DOHH2 (cell line): ENCODE measurements at regions not wholly inside any gene's neighbourhood (a gene's known extent, or its start where the extent isn't known, plus 50 kb on each side); places are given as distances from the start of the nearest gene placed in this dataset.

Experiments
- H3F3A ChIP-seq: fragments of 200-600 bp; sonication (generic), shearing (Covaris generic); 2 replicates; pipeline ENCODE4 v1.6.0; 2016; ENCODE audit warnings: antibody characterized with exemption, mild to moderate bottlenecking; ENCODE audit not compliant: control insufficient read depth, insufficient read depth
- H3K27ac ChIP-seq: fragments of 200-600 bp; sonication (generic); 2 replicates; pipeline ENCODE4 v1.5.1; 2014; ENCODE audit warnings: low read depth, mild to moderate bottlenecking, low read length, moderate library complexity
- H3K27me3 ChIP-seq: fragments of 200-600 bp; sonication (generic); 2 replicates; pipeline ENCODE4 v1.6.1; 2014; ENCODE audit warnings: mild to moderate bottlenecking, low read length, mixed read lengths; ENCODE audit not compliant: control insufficient read depth
- H3K36me3 ChIP-seq: fragments of 200-600 bp; sonication (generic); 2 replicates; pipeline ENCODE4 v1.6.1; 2014; ENCODE audit warnings: mild to moderate bottlenecking, low read length, moderate library complexity, mixed read lengths; ENCODE audit not compliant: control insufficient read depth
- H3K4me1 ChIP-seq: fragments of 200-600 bp; sonication (generic); 2 replicates; pipeline ENCODE4 v1.6.1; 2014; ENCODE audit warnings: mild to moderate bottlenecking, low read length, mixed read lengths; ENCODE audit not compliant: control insufficient read depth
- H3K4me2 ChIP-seq: fragments of 200-600 bp; sonication (generic); 2 replicates; pipeline ENCODE4 v1.6.0; 2014; ENCODE audit warnings: mild to moderate bottlenecking, low read length, moderate library complexity
- H3K4me3 ChIP-seq: fragments of 200-600 bp; sonication (generic); 2 replicates; pipeline ENCODE4 v1.5.1; 2014; ENCODE audit warnings: mild to moderate bottlenecking, low read length, mixed read lengths
- H3K79me2 ChIP-seq: fragments of 200-600 bp; sonication (generic); 2 replicates; pipeline ENCODE4 v1.6.1; 2014; ENCODE audit warnings: mild to moderate bottlenecking, low read length, mixed read lengths; ENCODE audit not compliant: control insufficient read depth
- H3K9me2 ChIP-seq: fragments of 200-600 bp; sonication (generic); replicated peaks from 2 replicates; pipeline ENCODE4 v1.6.1; 2014; ENCODE audit warnings: mild to moderate bottlenecking, low read length, mixed read lengths; ENCODE audit not compliant: control insufficient read depth
- H3K9me3 ChIP-seq: fragments of 200-600 bp; sonication (generic); 2 replicates; pipeline ENCODE4 v1.6.1; 2014; ENCODE audit warnings: antibody characterized with exemption, low read length, mixed read lengths; ENCODE audit not compliant: control insufficient read depth, insufficient read depth
- H4K20me1 ChIP-seq: fragments of 200-600 bp; sonication (generic); 2 replicates; pipeline ENCODE4 v1.6.0; 2014; ENCODE audit warnings: low read depth, mild to moderate bottlenecking, antibody characterized with exemption, low read length, moderate library complexity; ENCODE audit not compliant: control insufficient read depth, insufficient read depth
- CTCF ChIP-seq: fragments of 200-600 bp; sonication (generic); IDR thresholded peaks from one replicate; pipeline ENCODE4 v1.5.1; 2014; ENCODE audit warnings: antibody characterized with exemption, mild to moderate bottlenecking, low read depth, low read length; ENCODE audit not compliant: poor library complexity, severe bottlenecking
- EZH2phosphoT487 ChIP-seq: fragments of 200-600 bp; sonication (generic); IDR thresholded peaks from 2 replicates; pipeline ENCODE4 v1.6.1; 2017; ENCODE audit warnings: borderline replicate concordance, mild to moderate bottlenecking, antibody characterized with exemption, low read length, moderate library complexity, mixed read lengths

DNA sequence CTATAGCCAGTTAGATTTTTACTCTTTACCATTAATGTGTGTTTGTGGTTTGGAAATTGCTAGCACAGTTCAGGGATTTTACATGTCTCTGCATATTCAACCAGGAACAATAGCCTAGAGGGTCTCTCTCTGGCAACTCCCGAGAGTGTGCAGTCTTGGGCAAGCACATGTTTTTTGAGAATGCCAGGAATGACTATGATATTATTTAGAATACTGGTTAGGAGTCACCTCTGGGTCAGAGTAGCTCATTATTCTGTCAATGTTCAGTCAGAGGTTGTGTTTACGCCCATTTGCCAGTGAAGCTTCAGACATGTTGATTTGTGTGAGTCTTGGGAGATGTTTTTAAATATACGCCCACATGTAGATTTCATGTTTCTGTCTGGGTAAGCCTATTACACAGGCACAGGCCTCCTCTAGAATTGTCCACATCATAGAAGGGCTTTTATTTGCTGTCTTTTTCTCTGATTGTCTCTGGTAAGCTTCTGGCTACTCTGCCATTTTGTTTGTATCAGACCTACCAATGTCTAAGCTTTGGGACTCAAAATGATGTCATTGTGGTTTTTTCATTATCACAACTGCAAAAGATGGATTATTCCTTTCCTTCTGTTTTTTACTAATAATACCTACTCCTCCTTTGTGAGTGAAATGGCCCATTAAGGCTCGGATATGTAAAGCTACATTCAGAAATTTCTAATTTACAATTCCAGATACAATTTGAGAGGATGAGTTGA lies 203.1 kb upstream of the PPFIA2 start:
- H3K36me3 ChIP-seq: no peaks in the 10 kb centered on the region
- no peaks in the 10 kb centered on the region for H3K9me3 ChIP-seq
- no peaks in the 10 kb centered on the region for H4K20me1 ChIP-seq
- H3F3A ChIP-seq: no peaks in the 10 kb centered on the region
- no peak overlapping the region for H3K4me2 ChIP-seq
- H3K27ac ChIP-seq: no peak overlapping the region
- no peaks in the 10 kb centered on the region for H3K9me2 ChIP-seq
- no peaks in the 10 kb centered on the region for H3K27me3 ChIP-seq
- H3K4me3 ChIP-seq: no peak overlapping the region
- H3K79me2 ChIP-seq: no peaks in the 10 kb centered on the region
- TF ChIP-seq EZH2phosphoT487 (no peak), CTCF (no peak)
- H3K4me1 ChIP-seq: no peaks in the 10 kb centered on the region

- no peaks in the 10 kb centered on the region for H3K79me2 ChIP-seq
- no peaks in the 10 kb centered on the region for H4K20me1 ChIP-seq
- TF ChIP-seq CTCF (no peak), EZH2phosphoT487 (no peak)
- H3F3A ChIP-seq: no peaks in the 10 kb centered on the region
- no peaks in the 10 kb centered on the region for H3K36me3 ChIP-seq
- H3K4me2 ChIP-seq: no peak overlapping the region
- H3K4me3 ChIP-seq: no peak overlapping the region
- no peak overlapping the region for H3K27ac ChIP-seq
- H3K27me3 ChIP-seq: no peaks in the 10 kb centered on the region
- no peaks in the 10 kb centered on the region for H3K4me1 ChIP-seq
- H3K9me2 ChIP-seq: no peaks in the 10 kb centered on the region
- no peaks in the 10 kb centered on the region for H3K9me3 ChIP-seq
Observed at GRCh38 chr12:81958406-81958805, 199.3 kb upstream of the PPFIA2 start.

DNA sequence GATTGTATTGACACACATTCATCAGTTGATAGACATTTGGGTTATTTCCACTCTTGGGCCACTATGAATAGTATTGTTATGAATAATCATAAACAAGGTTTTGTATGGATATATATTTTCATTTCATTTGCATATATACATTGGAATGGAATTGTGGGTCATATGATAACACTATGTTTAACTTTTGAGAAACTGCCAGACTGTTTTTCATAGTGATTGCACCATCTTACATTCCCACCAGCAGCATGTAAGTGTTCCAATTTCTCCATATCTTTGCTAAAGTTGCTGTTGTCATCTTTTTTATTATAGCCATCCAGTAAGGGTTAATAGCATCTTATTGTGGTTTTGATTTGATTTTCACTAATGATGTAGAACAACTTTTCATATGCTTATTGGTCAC lies 198.5 kb upstream of the PPFIA2 start:
- Histone ChIP-seq H3F3A (no peaks in the 10 kb centered on the region), H3K36me3 (no peaks in the 10 kb centered on the region), H3K27ac (no peak overlapping the region), H3K4me1 (no peaks in the 10 kb centered on the region), H3K27me3 (no peaks in the 10 kb centered on the region), H3K9me3 (no peaks in the 10 kb centered on the region), H3K9me2 (no peaks in the 10 kb centered on the region), H4K20me1 (no peaks in the 10 kb centered on the region), H3K4me2 (no peak overlapping the region), H3K79me2 (no peaks in the 10 kb centered on the region), H3K4me3 (no peak overlapping the region)
- TF ChIP-seq CTCF (no peak), EZH2phosphoT487 (no peak)
